HG02973 (cell line): ENCODE measurements at regions not wholly inside any gene's neighbourhood (a gene's known extent, or its start where the extent isn't known, plus 50 kb on each side); places are given as distances from the start of the nearest gene placed in this dataset.

Experiments
- ATAC-seq: cut with Tn5 transposase; IDR thresholded peaks from one replicate; pipeline ENCODE4 v1.9.1; 2021; ENCODE audit warnings: moderate library complexity; ENCODE audit not compliant: unreplicated experiment

DNA sequence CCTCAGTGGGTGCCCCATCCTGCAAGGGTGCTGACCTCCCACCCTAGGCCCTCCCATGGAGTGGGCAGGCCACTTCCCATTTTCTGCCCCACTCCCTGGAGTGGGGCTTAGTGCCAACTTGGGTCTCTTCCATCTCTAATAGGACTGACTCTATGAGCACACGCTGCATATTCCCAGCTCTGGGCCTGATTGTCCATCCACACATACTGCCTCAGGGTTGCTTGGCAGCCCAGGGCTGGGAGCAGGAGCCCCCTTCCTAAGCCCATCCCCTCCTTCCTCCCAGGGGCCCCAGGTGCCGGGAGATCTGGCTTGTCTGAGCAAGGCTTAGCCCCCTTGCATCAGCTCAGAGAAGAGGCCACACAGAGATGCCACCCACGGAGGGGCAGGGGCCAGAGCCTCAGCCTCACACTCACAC lies 55.1 kb downstream of the PJA1 start:
- ATAC-seq, result no peak

DNA sequence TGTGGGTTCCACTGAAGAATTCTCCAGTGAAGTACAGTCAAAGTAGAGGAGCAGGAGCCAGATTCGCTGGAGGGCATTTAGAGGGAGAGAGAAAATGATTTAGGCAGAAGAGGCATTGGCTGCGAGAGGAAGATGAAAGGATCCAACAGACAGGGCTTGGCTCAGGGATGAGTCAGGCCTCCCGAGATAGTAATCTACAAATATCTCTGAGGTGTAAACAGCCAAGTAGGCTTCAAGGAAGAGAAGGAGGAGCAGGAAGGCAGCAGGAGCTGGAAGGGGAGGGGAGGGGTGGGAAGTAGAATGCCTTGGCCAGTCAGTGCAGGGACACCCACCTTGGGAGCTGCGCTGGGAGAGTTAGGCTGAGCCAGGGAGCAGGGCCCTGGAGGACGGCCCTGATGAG lies 55.5 kb downstream of the PJA1 start:
- ATAC-seq, result no peak

DNA sequence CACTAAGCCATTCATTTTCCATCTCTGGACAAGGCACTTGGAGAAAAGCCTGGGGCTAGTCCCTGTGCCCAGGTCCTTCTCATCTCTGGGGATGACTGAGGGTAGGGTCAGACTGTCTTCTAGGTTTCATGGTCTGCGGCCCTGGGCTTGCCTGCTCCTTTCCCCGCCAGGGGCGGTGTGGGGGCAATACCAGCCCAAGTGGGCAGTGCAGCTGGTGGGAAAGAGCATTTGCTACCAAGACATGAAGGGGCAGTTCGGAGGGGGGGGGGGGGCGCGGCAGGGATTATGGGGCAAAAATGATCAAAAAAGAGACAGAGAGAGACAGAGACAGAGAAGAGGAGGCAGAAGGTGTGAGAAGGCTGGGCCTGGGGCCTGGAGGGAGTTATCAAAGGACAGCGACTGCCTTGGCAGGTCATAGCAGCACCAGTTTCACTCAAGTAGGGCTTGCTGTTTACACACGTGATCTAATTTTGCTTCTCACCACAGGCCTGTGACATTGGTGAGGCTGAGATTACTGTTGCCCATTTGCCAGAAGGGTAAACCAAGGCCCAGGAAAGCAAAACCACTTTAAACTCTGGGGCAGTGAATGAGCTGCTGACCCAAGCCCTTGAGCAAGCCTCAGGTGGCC lies 56.1 kb downstream of the PJA1 start:
- no peak for ATAC-seq

DNA sequence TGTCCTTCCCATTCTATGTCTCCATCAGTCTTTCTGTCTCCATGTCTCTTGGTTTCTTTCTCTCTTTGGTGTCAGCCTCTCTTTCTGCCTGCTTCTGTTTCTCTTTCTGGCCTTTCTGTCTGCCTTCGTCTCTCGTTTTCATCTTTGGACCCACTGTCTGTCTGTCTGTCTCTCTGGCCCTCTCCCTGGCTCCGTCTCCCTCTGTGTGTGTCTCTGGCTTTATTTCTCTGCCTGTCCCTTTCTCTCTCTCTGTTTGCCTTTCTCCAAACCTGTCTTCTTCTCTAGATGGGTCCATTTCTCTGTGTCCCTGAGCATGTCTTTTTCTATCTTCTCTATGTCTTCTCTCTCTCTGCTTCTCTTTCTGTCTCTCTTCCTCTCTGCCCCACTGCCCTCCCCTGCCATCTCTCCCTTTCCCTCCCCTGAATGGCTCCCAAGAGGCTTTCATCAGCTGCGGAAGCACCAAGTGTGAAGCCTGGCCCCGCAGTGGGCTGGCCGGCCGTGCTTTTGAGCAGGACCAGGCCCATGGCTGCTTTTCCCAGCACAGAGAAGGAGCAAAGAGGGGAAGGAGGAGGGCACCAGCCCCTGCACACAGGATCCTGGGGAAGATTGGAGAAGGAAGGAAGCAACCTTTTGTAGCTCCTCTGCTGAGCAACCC lies 57.4 kb downstream of the PJA1 start:
- no peak for ATAC-seq

DNA sequence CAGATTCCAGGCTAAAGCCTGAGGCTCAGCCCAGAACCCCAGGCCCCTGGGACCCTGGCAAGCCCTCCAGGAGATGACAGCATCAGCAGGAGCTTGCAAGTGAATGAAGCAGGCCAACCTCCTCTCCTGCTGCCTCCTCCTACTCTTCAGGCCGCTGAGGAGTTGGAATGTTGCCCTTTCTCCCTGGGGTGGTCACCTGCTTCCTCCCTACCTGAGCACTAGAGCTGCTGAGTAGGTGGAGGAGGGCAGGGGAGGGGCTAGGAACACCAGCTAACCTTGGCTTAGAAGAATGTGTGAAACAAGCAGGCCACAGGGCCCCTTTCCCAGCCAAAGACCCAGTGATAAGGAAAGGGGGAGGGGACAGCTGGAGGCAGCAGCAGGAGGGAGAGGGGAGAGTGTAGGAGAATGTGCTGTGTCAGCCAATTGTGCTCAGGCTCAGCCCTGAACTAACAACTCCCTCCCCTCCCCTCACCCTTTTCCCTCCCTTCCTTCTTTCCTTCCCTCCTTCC lies 58.0 kb downstream of the PJA1 start:
- no peak for ATAC-seq

DNA sequence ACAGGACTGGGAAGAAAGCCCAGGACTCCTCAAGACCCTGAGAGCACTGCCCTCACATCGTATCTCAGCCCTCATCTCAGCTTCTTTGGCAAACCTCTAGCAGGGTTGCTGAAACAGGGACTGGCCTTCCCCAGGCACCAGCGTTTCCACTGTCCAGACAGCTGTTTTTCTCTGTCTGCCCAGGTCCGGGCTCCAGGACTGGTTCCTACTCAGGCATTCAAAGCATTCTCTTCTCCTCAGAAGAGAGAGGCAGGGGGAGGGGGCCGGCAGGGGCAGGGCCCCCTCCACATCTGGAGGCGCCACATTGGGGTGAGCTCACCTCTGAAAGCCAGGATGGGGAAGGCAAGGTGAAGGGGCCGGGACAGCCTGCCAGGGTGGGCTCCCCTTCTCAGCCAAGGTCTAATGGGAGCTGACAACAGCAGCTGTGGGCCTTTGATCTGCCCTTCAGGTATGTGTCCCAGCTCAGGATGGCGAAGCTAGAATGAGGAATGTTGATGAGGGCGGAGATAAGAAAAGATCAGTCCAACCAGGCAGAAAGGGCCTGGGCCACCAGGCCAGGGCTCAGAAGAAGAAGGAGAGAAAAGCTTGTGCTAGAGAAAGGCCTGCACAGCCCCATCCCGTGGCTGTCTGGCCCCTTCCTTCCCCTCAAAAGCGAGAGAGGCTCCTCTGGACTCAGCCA lies 60.4 kb downstream of the PJA1 start:
- no peak for ATAC-seq

DNA sequence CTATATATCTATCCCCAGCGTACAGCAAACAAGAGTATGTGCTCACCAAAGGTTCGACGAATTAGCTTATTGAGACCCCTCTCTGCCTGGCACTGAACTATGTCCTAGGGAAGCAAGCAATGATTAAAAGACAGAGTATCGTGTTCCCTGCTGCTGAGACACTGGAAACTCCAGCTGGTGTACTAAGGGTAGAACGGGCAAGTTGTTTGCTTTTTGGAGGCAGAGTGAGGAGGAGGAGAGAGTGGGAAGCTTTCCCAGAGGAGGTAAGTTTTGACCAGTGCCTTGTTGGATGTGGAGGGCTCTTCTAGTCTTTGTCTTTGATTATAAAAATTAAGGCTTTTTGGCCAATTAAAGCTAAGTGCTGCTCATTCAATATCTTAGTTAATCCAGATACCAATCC lies 61.7 kb downstream of the PJA1 start:
- ATAC-seq, result no peak

DNA sequence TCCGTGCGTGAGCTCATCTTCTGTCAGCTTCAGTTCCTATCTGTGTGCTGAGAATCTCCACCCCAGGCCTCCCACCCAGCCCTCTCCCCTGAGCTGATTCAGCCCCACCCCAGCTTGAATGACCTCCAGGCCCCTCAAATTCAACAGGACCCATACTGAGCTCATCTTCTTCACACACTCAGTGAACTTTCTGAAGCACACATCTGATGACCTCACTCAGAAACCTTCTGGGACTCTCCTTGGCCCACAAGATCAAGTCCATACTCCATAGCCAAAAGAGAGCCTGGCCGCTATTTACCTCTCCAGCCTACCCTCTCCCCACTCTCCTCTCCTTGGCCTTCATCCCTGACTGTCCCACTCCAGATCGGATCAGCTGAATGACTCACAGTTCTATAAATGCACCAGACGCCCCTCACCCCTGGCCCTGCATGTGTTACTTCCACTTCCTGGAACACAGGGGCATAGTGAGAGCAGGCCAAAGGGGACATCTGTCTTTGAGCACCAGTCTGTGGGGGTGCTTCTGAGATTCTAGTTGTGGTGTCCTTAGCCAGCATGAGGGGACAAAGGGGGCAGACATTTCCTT lies 62.5 kb downstream of the PJA1 start:
- no peak for ATAC-seq

DNA sequence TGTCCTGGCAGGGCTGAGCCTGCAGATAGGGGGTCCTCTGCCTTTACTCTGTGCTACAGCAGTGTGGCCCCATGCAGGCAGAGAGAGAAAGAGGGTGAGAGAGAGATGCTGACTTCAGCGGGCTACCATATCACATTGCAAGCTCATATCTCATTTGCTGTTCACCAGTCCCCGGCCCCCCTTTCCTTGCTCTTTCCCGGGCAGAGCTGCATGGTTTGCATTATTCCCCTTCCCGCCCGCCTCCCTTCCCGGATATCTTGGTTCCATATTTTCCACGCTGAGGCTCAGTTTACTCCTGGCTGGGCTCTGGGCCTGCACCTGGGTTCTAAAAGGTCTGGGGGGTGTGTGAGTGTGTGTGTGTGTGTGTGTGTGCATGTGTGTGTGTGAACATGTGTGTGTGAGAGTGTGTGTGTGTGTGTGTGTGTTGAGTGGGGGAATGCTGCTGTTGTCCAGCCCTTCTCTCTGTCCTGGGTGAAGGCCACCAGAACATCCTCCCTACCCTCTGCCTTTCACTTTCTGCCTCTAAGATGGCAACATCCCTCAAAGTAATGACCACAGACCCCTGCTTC lies 63.5 kb downstream of the PJA1 start:
- ATAC-seq, result no peak

DNA sequence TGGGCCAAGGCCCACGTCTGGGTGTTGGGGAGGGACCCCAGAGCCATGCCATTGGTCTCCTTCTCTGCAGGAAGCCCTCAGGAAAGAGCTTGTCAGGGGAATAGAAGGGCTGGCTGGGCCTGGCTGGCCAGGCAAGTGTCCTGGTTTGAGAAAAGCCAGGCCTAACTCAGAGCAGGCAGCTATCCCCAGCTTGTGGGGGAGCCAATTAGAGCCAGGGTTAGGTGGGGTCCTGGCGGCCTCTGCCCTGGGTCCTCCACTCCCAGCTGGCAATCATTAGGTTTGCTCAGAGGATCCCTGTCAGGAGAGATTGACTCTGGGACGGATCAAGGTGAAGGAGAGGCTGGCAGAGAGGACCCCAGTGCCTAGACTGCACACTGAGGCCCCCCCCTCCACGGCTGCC lies 64.8 kb downstream of the PJA1 start:
- no peak for ATAC-seq

DNA sequence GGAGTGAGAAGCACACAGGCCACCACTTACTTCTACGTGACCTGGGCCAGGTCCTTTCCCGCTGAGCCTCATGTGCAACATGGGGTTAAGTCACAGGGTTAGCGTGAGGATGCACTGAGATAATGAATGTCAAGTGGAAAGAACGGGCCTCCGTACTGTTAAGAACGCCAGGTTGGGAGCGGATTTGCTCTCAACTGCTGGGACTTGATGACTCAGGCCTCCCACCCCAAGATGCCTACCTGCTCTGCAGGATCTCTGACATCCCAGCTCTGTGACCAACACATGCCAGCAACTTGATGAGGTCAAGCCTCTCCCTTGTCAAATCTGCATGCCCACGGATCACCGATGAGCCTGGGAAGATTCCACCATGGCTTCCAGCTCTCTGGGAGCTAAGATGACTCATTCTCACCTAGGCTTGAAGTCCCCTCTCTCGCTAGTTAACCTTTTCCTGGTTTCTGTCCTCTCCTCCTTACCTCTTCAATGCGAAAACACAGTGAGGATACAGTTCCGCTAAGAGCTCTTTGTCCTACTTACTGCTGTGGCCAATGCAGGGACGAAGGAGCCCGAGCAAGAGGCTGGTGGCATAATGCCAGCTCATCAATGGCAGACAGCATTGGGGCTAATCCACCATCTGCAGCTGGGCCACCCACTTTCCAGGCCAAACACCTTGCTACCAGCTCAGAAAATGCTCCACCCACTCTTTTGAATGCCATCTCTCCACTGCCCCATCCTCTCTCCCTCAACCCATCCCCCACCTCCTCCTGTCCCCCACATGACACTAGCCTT lies 67.6 kb downstream of the PJA1 start:
- ATAC-seq, result no peak

DNA sequence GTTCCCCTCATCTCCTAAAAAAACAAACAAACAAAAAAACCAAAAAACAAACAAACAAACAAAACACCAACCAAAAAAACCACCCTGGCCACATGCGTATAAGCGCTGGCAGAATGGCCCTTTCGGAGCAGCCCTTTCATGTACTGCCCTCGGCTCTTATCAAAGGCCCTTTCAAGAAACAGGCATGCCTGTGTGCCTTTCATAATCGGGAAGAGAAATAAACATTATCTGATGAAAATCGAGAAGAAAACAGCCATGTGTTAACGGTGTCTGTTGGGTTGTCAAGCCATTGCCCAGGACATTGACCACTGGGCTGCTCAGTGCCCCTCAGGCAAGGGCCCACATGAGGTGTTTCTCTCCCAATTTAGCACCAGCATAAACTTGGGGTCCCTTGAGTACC lies 68.3 kb downstream of the PJA1 start:
- ATAC-seq, result no peak

DNA sequence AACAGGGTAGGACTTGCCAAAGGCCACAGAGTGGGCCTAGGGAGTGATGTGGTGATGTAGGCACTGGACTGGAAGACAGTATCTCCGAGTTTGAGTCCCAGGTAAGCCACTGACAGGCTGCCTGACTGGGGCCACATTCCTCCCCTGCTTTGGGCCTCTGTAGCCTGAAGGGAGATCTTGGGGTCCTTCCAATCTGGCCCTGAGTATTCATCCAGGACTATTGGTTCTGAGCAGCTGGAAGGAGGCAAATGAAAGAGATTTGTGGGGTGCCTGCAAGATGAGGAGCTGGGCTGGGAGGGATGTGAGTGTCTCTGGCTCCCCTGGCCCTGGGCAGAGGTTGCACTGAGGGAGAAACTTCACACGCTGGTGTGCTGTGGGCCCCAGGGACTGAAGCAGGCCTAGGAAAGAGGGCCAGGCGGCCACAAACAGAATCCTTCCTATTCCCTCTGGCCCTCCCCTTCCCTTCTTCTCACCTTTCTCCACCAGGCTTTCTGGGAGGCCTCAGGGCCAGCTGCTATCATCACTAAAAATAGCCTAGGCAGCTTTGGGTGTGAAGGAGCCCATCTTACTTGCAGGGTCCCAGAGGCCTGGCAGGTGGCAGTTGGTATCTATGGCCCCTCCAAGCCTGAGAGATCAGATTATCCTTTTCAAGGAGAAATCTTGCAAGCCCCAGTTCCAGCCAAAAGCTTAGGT lies 70.1 kb downstream of the PJA1 start:
- no peak for ATAC-seq

DNA sequence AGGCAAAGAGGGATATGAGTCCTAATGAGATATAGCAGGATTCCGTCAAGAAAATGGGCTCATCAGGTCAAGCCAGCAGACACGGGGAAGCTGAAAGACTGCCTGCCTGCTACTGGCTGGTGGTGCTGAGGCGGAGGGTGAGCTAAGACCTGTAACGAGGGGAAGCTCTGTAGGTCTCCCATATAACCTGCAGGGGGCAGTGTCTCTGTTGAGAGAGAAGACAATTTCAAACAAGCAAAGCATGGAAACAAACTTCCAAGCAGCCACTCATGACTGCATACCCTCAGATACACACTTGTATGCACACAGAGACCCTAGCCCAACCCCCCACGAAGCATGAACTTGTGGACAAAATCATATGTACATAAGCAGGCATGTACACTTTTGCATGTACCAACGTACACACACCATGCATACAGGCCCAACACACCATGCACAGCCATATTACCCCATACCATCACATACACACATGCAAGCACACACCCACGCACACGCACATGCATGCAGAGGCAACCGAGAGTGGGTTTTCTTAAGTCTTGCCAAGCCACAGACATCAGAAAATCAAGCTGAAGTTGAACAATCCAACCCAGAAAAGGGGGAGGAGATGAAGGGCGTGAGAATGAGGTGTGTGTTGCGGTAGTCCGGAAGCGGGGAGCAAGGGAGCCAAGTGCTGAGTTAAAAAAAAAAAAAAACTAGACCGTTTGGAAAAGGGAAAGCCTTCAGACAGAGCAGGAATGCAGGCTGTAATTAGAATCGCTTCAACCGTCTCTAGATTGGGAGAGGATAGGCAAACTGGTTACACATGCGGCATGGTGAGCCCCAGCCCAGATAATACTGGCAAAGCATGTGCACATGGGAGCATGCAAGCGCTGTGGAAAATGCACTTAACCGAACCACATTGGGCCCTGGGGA lies 71.0 kb downstream of the PJA1 start:
- no peak for ATAC-seq

DNA sequence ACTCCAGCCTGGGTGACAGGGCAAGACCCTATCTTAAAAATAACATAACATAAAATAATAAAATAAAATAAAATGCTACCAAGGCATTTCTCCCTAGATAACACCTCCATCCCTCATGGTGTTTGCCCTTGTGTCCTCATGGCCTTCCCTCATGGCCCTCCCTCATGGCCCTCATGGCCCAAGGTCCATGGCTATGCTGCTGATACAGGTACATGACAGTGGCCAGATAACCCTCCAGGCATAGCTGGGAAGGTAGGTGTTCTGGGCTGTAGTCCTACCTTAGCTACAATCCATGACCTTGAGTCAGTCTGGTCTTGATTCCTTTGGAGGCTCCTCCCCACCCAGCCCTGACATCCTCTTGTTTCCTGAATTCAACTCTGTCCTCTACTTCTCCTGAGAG lies 75.2 kb downstream of the PJA1 start:
- no peak for ATAC-seq

DNA sequence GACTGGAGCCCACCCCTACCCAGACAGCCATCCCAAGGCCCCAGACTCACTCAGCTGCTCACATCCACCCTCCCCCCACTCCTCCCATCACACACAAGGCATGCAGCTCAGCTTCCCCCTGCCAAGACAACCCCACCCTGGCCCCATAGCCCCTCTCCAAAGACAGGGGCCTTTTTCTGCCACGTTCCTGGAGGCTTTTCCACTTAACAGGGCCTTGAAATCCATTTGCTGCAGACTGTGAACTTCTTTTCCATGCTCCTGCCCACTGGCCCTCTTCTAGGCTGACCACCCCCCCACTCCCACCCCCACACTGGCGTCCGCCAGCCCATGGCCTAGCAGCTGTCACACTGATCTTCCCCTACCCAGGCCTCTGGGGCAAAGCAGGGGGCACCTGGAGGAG lies 76.0 kb downstream of the PJA1 start:
- ATAC-seq, result no peak

DNA sequence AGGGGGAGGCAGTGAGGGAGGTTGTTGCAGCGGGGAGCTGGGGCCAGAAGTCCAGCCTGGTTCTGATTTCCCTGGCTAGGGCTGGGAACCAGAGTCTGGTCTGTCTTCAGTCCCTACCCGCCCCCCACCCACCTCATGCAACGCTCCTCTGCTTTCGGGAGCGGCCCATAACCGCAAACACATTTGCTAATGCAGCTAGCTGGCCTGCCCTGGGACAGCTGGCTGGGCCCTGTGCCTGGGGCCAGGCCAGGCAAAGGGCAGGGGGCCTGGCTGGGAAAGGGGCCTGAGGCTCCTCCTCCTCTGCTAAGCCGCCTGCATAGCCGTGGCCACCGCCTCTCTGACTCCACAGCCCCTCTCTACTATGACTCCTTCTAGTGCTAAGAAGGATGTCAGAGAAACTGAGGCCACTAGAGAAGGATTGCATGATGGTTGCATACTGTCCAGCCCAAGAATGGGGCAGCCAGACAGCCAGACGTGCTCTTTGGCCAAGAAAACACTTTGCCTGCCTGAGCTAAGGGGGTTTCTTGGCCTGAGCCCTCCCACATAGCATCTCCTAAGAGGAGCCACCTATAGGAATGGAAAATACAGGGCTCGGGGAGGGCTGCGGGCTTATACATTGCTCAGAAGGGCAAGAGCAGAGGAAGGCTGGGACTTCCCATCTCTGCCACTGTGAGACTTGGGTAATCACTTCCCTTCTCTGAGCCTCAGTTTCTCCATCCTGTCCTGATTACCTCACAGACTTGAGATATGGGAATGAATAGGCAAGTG lies 76.9 kb downstream of the PJA1 start:
- no peak for ATAC-seq

DNA sequence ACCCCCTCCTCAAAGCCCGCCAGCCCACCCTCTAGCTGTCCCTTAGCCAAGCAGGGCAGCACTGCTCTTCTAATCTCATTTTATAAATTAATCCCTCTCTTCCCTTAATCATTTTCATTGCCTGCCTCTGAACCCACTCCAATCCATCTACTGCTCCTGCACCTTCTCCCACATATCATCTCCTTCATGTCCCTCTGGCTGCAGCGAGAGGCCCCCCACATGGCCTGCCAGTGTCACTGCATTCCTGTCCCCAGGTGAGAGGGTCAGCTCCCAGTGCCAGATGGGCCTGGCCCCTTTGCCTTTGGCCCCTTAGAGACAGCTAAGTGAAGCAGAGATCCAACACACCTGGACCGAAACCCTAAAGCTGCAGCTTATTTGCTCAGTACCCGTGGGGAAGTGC lies 79.4 kb downstream of the PJA1 start:
- no peak for ATAC-seq
